ENCODE measurements at regions not wholly inside any gene's neighbourhood (a gene's known extent, or its start where the extent isn't known, plus 50 kb on each side); places are given as distances from the start of the nearest gene placed in this dataset.

GRCh38 chr12:124705545-124706138, 138.2 kb upstream of the NCOR2 start:
- TF ChIP-seq CTCF (IDR thresholded peaks at IDR 0.05; ENCODE audit: borderline replicate concordance, extremely low read depth, low read length, poor library complexity, severe bottlenecking) (no peak), EZH2 (IDR thresholded peaks at IDR 0.05; ENCODE audit: borderline replicate concordance, low read depth, low read length, severe bottlenecking) (no peak)
